Spleen (tissue), 11 donors: ENCODE measurements at regions not wholly inside any gene's neighbourhood (a gene's known extent, or its start where the extent isn't known, plus 50 kb on each side); places are given as distances from the start of the nearest gene placed in this dataset.

Experiments
- DNase-seq: peaks from one replicate; pipeline ENCODE4 v3.0.0-alpha.2; 2020
- H3K27ac ChIP-seq, 8 donors: fragments of 200-600 bp; sonication (generic) in 7 of 8; 1 replicate in 4 of 8; 2 replicates in 4 of 8; pipeline versions ENCODE4 v1.5.0 to v1.8.0; 2016 to 2021; ENCODE audit warnings: inconsistent platforms in 4 of 8, mild to moderate bottlenecking in 4 of 8, moderate library complexity in 1 of 8
- H3K27me3 ChIP-seq, 7 donors: fragments of 200-600 bp; sonication (generic) in 6 of 7; replicated peaks in 1 of 7; 1 replicate in 4 of 7; 2 replicates in 3 of 7; pipeline versions ENCODE4 v1.5.0 to v1.8.0; 2016 to 2021; ENCODE audit warnings: inconsistent platforms in 3 of 7, mild to moderate bottlenecking in 1 of 7
- H3K36me3 ChIP-seq, 6 donors: fragments of 200-600 bp; sonication (generic) in 5 of 6; 1 replicate in 4 of 6; 2 replicates in 2 of 6; pipeline versions ENCODE4 v1.5.0 to v1.8.0; 2016 to 2021; ENCODE audit warnings: inconsistent platforms in 2 of 6
- H3K4me1 ChIP-seq, 6 donors: fragments of 200-600 bp; sonication (generic) in 5 of 6; 1 replicate in 3 of 6; 2 replicates in 3 of 6; pipeline versions ENCODE4 v1.5.0 to v1.8.0; 2016 to 2021; ENCODE audit warnings: inconsistent platforms in 3 of 6
- H3K4me3 ChIP-seq, 8 donors: fragments of 200-600 bp; sonication (generic) in 7 of 8; 1 replicate in 4 of 8; 2 replicates in 4 of 8; pipeline versions ENCODE4 v1.5.0 to v1.8.0; 2016 to 2021; ENCODE audit warnings: inconsistent platforms in 4 of 8, mild to moderate bottlenecking in 4 of 8, moderate library complexity in 2 of 8
- H3K9me3 ChIP-seq, 8 donors: fragments of 200-600 bp; sonication (generic) in 7 of 8; 1 replicate in 4 of 8; 2 replicates in 4 of 8; pipeline versions ENCODE4 v1.5.0 to v1.8.0; 2016 to 2021; ENCODE audit warnings: inconsistent platforms in 4 of 8
- CTCF ChIP-seq, 11 experiments: fragments of 200-600 bp in 7 of 11; fragments of 450-650 bp in 4 of 11; sonication (generic) in 4 of 11; IDR thresholded peaks in 8 of 11; conservative IDR thresholded peaks in 3 of 11; 1 replicate in 7 of 11; 2 replicates in 4 of 11; pipeline versions ENCODE4 v1.4.0 to v1.8.0; 2016 to 2021; ENCODE audit warnings: antibody characterized with exemption in 11 of 11, inconsistent platforms in 4 of 11, mild to moderate bottlenecking in 1 of 11
- POLR2A ChIP-seq, 3 donors: fragments of 450-650 bp; IDR thresholded peaks; one replicate each; pipeline ENCODE4 v1.5.1; 2017; ENCODE audit warnings: antibody characterized with exemption in 3 of 3, mild to moderate bottlenecking in 1 of 3
- POLR2AphosphoS5 ChIP-seq, 3 donors: sonication (generic); formaldehyde crosslinking; IDR thresholded peaks; one replicate each; pipeline ENCODE4 v1.5.1; 2017; ENCODE audit warnings: antibody characterized with exemption in 3 of 3
- WGBS, 5 donors: extraction: QIAGEN DNeasy Blood & Tissue Kit in 3 of 5; methylation state at CpG; one replicate each; pipeline versions ENCODE4 v1.1.5 to v1.1.7; 2013 to 2018; 5-methylcytosine and 5-hydroxymethylcytosine counted together
- intact Hi-C: fragments of 100-400 bp; cut with DNase I; formaldehyde crosslinking; loops from one replicate; pipeline ENCODE4 v1.15.0; 2023; ENCODE audit warnings: low total_unique reads
- donor health status: healthy with polysubstance abuse.
- donor health status: DM: no; HTN: no; CAD: no; lungs with moderate emphysema.
- donor health status: DM: no; HTN: no; CAD: no.
- donor health status: Bipolar disorder and iron deficiency.
- donor health status: healthy.
- donor health status: DM: no; HTN: no; CAD: no.
- donor health status: DM: yes; HTN: yes; CAD: no.

GRCh38 chr9:4421847-4422246, 68.4 kb upstream of the SLC1A1 start:
- no peaks in the 10 kb centered on the region for H3K27me3 ChIP-seq
- intact Hi-C loops: no loop called here
- no peaks in the 10 kb centered on the region for H3K9me3 ChIP-seq
- no peak overlapping the region for H3K4me3 ChIP-seq
- no peak for DNase-seq
- 67 to 87% (median 78%) methylated on average over 1 of the region's 1 CpG for WGBS, 5 donors
- no peak for TF ChIP-seq POLR2AphosphoS5 (IDR thresholded peaks at IDR 0.05)
- no peak for TF ChIP-seq POLR2A (IDR thresholded peaks at IDR 0.05)
- H3K36me3 ChIP-seq: no peaks in the 10 kb centered on the region
- H3K4me1 ChIP-seq: no peaks in the 10 kb centered on the region
- H3K27ac ChIP-seq: no peak overlapping the region

GRCh38 chr9:4420351-4420750, 69.9 kb upstream of the SLC1A1 start:
- intact Hi-C loops: no loop called here
- WGBS, 5 donors: 85 to 93% (median 89%) methylated on average over 6 of the region's 6 CpGs
- H3K4me3 ChIP-seq: no peak overlapping the region

GRCh38 chr9:4417578-4418325, 72.5 kb upstream of the SLC1A1 start:
- Histone ChIP-seq H3K4me1 (no peaks in the 10 kb centered on the region), H3K36me3 (no peaks in the 10 kb centered on the region), H3K27ac (no peak overlapping the region), H3K27me3 (no peaks in the 10 kb centered on the region), H3K4me3 (no peak overlapping the region), H3K9me3 (no peaks in the 10 kb centered on the region)
- TF ChIP-seq POLR2AphosphoS5 (IDR thresholded peaks at IDR 0.05) (no peak), POLR2A (IDR thresholded peaks at IDR 0.05) (no peak), CTCF (IDR thresholded peaks at IDR 0.05 in 8 of 11, conservative IDR thresholded peaks at IDR 0.05 in 3 of 11) (no peak)
- intact Hi-C loops: no loop called here
- DNase-seq: no peak
- 73 to 92% (median 89%) methylated on average over 2 of the region's 2 CpGs for WGBS, 5 donors

More at GRCh38 chr9:4420351-4420750, 69.9 kb upstream of the SLC1A1 start:
- H3K9me3 ChIP-seq: no peaks in the 10 kb centered on the region
- DNase-seq: no peak
- TF ChIP-seq CTCF (IDR thresholded peaks at IDR 0.05 in 8 of 11, conservative IDR thresholded peaks at IDR 0.05 in 3 of 11): no peak
- no peak for TF ChIP-seq POLR2A (IDR thresholded peaks at IDR 0.05)
- no peak for TF ChIP-seq POLR2AphosphoS5 (IDR thresholded peaks at IDR 0.05)
- H3K4me1 ChIP-seq: no peaks in the 10 kb centered on the region
- no peaks in the 10 kb centered on the region for H3K36me3 ChIP-seq
- H3K27ac ChIP-seq: no peak overlapping the region
- no peaks in the 10 kb centered on the region for H3K27me3 ChIP-seq

GRCh38 chr9:4416467-4416866, 73.8 kb upstream of the SLC1A1 start:
- Histone ChIP-seq H3K27ac (no peak overlapping the region), H3K4me1 (no peaks in the 10 kb centered on the region), H3K36me3 (no peaks in the 10 kb centered on the region), H3K4me3 (no peak overlapping the region), H3K27me3 (no peaks in the 10 kb centered on the region), H3K9me3 (no peaks in the 10 kb centered on the region)
- WGBS, 5 donors: 11 to 44% (median 43%) methylated on average over 1 of the region's 1 CpG
- DNase-seq: no peak
- intact Hi-C loops: no loop called here
- no peak for TF ChIP-seq CTCF (IDR thresholded peaks at IDR 0.05 in 8 of 11, conservative IDR thresholded peaks at IDR 0.05 in 3 of 11)
- TF ChIP-seq POLR2AphosphoS5 (IDR thresholded peaks at IDR 0.05): no peak
- TF ChIP-seq POLR2A (IDR thresholded peaks at IDR 0.05): no peak
